GM19372 (cell line): ENCODE measurements at regions not wholly inside any gene's neighbourhood (a gene's known extent, or its start where the extent isn't known, plus 50 kb on each side); places are given as distances from the start of the nearest gene placed in this dataset.

Source experiments
- ATAC-seq: cut with Tn5 transposase; IDR thresholded peaks from one replicate; pipeline ENCODE4 v1.9.1; 2021; ENCODE audit warnings: mild to moderate bottlenecking, low read depth, moderate library complexity; ENCODE audit not compliant: unreplicated experiment

DNA sequence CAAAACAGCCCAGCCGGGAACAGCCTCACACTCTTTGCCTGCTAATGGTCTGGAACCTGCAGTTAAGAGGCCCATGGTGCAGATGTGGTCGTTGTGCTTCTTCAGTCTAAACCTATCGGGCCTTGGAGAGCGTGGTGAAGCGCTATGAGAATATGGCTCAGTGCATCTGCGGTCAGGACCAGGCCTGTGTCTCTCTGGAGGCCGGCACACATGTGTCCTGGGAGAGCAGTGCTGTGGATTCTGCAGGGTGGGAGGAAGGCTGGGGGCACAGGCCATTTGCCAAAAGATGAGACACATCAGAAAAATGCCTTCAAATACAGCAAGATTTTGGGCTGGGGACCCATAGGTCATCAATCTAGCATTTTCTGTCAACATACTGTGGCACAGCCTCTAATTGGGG is 231.5 kb upstream of the GLI3 start:
- ATAC-seq, result no peak

DNA sequence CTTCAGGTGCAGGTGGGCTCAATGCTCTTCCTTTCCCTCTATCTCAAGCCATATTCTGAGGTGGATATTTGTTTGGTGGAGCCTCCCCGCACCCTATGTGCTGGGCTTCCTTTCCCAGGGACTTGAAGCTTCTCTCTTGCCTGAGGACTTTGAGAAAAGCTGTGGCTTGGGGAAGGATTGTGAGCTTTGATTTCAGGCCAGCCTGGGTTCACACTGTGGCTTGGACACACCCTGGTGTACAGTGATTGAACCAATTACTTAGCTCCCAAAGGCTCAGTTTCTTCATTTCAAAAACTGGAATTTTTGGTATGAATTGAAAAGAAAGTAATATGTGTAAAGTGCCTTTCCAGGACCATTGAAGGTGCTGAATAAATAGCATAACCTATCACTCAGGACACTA is 224.5 kb upstream of the GLI3 start:
- ATAC-seq, result no peak

DNA sequence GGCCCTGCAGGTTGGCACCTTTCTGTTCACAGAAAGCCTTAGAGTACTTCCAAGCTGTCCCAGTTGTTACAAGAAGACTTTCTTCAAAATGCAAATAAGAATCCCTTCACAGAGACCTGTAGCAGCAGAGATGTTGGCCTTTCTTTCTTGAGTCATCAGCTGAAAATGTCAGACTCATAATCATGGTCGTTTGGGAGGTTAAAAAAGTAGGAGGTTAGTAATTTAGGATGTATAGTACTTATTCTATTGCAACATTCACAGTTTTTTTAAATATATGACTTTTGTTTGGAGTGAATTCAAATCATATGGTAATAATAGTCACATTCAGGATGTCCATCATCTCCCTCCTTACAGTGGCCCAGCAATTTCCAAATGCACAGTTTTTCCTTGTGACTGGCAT is 223.9 kb upstream of the GLI3 start:
- ATAC-seq, result no peak

DNA sequence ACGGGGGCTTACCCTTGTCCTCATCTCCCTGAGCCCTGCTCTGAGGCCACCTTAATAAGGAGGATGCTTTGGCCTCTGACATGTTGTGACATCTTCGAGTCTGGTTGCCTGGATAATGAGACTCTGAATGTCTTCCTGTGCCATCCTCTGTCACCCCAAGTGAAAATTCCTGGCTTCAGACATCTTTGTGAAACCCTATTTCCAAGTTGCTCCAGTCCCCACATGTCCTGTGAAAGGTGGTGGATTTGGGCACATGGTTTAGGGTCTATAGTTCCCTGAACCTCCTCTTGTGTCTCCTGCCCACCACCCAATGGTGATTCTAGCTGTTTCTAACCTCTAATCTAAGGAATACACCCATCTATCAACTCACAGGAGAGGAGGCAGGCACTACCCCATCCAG is 223.1 kb upstream of the GLI3 start:
- ATAC-seq, result no peak

DNA sequence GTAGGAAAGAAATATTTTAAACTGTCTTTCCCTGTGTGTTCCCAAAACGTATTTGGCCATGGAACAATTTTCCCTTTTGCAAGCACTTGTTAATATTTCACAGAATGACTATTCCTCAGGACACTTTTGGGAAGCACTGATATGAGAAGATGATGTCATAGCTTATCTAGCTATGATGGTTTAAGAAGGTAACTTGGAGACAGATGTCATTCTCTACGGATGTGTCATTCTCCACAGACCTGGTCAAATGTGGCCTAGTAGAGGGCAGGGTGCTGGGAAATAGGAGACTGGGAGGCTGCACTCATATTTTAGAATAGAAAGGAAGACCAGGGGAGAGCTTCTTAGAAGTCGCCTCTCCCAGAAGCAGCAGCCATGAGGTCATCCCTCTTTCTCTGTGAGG is 220.7 kb upstream of the GLI3 start:
- ATAC-seq, result no peak

DNA sequence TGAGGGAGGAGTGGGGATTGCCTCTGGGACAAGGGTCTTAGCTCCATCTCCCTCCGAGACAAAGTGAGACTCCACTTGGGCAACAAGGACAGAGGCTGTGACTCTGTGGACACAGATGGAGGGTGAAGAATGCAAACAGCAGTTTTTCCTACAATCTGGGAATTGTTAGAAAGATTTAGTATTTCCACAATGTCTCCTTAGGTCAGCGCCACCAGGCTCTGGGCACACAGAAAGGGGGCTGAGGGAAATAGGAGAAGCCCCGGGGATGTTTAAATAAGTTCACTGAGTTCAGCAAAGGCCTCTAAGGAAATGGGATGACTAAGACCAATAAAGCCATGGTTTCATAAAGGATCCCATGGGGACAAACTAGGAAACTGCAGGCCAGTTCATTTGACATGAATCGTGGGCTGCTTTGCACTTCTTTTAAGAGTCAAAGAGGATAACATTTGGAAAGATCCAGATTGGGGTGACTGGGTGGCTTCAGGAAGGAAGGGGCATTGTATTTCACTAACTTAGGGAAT is 219.8 kb upstream of the GLI3 start:
- ATAC-seq, result no peak

DNA sequence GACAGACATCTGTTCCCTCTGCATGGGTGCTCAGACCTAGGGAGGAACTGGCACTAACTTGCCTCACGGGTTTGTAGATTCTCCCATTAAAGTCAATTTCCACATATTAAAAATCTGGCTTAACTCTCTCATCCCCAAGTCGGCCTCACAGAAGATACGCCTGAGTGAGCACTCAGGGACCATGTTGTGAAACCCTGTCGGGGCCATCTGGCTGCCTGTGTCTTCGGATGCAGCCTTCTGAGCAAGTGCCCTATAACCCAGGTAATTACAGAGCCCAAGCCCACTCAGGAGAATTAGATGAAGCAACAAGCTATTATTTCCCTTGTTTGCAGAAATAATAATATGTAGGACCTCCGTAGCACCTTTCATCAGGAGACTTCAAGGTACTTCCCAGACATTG is 219.3 kb upstream of the GLI3 start:
- ATAC-seq, result no peak

DNA sequence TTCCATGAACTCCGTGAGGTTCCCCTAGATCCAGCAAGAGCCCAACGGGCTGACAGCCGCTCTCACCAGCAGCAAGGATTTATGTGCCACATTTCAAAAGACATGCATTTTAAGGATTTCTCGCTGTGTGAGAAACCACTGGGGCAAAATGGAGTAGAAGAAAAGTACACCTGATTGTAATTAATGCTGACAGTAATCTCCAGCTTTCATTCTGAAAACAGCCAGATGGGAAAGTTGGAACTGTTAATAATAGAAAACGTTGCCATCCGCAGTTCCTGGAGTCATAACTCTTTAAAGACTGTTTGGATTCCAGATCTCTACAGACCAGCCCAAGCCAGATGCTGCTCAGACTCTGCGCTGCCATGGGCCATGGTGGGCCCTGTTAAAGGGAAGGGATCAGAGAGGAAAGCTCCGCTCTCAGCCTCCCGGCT is 216.9 kb upstream of the GLI3 start:
- no peak for ATAC-seq

DNA sequence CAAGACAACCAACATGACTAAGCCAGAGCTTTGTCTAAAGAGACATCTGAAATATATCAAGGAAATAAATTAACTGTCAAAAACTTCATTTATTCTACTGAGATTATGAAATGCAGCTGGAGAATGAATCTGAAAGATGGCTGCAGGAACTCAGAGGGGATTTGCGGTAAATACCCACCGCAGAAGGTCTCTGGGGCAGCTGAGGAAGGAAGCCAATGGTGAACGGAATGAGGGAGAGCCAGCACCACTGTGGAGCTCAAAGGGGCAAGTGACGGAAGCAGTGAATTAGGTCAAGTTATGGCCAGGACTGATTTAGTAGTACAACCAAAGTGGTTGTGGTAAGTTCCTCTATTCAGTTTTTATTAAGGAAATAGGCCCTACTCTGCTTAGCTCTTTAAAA is 215.3 kb upstream of the GLI3 start:
- ATAC-seq, result no peak

DNA sequence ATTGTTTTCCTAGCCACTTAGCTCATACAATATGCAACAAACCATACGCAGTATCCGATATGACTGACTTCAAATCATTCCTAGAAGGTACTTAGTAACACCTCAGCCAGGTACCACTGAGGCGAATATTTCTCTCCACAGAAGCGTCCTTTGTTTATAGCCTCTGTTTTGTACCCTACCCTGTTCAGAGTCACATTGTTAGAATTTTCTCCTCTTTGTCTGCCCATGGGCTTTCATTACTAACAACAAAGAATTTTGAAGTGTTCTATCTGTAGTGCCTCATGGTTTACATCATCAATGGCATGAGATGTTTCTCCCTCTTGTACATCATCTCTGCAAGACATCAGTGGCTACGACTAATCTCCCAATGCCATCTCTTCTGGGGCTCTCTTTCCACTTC is 212.4 kb upstream of the GLI3 start:
- no peak for ATAC-seq

DNA sequence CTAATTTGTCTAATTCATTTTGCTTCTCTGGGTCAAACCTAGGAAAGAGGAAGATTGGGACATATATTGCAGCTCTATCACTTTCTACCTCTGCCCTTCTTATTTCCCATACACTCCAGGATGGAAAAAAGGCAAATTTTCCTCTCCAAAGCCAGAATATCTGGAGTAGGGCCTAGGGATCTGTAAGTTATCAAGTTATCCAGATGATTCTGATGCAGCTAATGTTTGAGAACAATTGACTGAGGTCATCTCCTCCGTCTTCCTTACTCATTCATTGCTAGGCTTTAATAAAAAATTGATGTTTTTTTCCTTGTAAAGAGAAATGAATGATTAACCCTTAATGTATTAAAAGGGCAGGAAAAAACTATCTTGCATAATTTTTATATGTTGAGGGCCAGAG is 211.9 kb upstream of the GLI3 start:
- no peak for ATAC-seq

DNA sequence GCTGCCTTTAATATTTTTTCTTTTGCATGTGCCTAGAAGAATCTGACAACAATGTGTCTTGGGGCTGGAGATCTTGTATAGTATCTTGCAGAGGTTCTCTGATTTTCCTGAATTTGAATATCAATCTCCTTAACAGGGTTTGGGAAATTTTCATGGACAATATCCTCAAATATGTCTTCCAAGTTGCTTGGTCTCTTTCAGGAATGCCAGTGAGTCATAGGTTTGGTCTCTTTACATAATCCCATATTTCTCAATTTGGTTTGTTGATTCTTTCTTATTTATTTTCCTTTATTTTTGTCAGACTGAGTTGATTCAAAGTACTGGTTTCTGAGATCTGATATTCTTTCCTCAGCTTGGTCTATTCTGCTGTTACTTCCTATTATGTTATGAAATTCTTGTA is 208.7 kb upstream of the GLI3 start:
- no peak for ATAC-seq

DNA sequence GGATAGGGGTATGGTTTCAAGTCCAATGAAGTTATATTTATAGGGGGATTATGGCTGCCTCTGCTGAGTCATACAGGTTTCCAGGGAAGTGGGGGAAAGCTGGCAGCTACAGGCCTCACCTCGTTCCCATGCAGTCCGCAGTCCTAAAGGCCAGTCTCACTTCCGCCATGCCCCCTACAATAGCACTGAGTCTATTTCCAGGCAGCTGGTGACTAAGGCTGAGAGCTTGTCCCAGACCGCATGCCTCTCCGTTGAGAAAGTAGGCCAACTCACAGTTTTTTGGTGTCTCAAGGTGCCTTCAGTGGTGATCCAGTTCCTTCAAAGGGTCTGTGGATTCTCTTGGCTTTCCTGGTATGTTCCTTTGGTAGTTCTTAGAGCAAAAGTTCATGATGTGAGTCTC is 203.9 kb upstream of the GLI3 start:
- no peak for ATAC-seq

DNA sequence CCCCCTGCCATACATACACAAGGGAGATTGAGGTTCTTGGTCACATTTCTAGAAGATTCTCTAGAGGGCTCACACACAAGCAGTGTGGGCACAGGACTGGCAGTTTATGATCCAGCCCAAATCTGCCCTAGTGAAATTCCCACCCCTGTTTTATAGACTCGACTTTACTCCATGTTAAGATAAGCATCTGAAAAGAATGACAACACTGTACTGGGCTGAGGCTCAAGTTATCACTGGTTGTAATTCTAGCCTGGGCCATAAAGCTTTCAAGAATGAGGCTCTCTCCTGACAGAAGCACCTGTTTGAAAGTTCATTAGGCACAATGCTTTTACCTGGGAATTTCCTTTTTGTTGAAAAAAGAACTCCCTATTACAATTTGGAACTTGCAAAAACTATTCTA is 195.6 kb upstream of the GLI3 start:
- no peak for ATAC-seq

DNA sequence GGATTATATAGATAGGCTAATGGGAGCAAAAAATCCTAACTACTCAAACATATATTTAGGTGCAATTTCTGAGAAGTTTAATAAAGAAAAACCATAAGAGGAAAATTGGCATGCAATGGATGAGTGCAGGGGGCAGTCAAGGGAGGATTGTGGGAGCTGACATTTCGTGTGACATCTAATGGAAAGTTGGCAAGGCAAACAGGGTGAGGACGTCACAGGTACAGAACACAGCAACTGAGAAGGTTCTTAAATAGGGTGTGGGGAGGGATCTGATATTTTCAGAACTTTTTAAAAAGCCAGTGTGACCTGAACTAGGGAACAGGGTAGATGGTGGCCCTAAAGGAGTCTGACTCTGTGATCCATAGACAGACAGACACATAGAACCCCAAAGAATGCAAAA is 194.9 kb upstream of the GLI3 start:
- no peak for ATAC-seq

DNA sequence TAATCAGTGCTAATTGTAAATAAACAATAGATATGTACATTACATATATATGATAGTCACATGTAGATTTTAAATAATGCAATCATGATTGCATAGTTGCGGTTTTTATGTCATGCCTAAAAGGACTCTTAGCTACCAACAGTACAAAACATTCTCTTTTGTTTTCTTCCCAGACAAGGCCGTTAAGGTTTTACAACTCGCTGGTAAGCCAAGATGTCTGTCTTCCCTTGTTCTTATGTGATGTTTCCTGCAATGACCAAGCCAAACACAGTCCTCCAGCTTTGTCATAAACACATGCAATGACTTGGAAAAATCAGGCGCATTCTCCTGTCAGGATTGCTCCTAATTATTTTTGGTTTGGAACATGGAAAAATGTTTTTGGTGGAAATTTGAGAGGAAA is 192.3 kb upstream of the GLI3 start:
- ATAC-seq, result no peak

DNA sequence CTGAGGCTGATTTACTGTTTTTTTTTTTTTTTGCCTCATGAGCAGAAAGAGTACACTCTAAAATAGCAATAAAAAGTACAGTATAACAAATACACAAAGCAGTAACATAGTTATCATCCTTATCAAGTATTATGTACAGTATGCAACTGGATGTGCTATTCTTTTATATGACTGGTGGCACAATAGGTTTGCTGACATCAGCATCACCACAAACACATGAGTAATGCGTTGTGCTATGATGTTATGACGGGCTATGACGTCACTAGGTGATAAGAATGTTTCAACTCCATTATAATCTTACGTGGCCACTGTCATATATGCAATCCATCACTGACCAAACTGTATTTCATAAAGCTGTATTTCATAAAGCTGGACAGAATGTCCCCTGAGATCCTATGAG is 189.2 kb upstream of the GLI3 start:
- no peak for ATAC-seq

DNA sequence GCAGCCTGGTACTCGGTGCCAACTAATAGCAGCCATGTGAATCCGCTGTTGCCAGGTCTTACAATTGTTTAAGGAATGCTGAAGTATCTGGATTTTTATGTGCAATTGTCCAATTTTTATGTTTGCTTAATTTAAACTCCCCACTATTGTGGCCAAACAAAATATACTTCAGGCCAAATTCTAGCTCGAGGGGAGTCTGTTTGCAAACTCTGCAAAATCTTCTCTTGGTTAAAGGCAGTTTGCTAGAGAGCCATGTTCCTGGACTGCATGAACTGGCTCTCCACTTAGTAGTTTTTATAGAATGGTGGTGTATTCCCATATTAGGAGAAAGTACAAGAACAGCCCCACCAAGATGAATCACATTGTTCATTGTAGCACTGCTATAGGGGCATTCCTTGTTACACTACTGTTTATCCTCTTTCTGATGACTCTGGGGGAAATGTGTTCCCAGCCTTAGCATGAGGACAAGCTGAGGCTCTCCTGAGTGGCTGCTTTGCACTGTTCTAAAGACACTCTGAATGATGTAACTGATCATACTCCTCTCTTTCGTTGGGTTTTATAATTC is 178.0 kb upstream of the GLI3 start:
- ATAC-seq, result no peak

DNA sequence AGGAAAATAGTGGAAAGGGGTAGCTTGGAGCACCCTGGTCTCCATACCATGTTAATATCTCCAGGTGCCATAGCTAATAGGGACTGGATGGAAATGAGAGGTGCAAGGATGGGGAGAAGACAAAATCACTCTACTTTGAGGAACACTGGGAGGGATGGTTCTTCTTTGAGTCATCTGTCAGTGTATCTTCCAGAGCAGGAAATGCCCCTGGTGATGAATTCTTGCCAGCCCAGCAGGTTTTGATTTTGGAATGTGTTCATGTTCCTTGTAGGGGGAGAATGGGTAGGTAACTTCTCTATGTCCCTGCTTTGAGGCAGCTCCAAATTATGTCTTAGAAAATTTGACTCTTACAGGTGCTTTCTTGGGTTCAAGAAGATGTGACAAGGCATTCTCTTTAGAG is 177.0 kb upstream of the GLI3 start:
- ATAC-seq, result no peak

DNA sequence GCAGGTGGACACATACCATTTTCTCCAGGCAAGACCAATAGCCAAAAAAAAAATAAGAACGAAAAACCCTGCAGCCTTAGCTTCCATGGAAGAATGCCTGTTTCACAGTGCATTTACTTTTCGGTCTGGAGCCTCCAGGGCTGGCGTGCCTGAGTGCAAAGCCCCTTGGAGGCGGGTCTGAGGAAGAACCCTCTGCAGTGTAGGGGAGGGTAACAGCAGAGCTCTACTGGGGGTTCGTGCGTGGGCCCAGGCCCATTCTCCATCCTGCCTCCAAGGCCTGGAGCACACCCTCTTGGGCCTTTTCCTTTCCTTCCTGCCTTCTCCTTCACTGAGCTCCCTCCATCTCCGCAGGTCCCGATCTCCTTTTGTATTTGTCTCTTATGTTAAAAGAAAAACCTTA is 172.3 kb upstream of the GLI3 start:
- ATAC-seq, result no peak

DNA sequence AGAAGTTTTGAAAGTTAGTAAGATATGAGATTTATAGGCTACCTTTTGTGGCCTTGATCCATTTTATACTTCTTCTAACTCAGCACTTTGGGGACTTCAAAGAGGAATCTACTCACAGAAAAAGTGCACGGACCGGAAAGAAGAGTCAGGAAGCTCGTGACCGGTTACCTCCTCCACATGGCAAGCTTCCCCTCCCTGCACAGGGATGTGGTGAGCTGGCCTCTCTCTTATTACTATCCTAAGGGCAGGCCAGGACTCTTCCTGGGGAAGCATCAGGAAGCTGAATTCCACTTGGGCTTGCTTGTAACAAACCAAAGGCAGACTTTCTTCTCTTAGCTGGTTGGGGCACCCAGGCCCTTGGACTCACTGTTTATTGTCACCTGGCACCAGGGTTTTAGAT is 170.8 kb upstream of the GLI3 start:
- ATAC-seq, result no peak

DNA sequence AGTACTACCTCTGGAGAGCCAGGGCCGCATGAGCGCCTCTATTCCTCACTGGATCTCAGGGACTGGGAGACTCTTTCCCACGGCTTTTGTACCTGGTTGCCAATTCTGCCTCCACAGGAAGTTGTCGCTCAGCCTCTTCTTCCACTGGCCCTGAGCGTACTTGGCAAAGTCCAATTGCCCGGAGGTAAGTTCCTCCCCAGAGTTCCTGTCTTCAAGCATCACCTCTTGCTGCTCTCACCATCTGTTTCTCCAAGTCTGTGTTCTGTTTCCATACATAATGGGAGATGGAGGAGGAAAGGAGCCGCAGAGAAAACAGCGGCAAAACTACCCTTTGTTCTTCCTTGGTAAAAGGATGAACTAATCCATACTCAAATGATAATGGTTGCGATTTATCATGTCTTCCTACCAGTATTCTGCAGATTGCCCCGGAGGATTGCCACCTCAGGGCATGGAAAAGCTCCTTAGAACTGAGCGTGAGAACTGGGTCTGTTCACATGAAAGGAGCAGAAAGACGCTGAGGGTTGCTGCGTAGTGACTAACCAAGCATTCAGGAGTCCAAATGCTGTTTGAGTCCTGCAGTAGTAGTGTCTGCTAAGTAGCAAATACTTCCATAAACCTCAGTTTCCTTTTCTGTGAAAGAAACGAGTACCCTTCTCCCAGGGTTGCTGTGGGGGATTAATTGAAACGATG is 170.2 kb upstream of the GLI3 start:
- no peak for ATAC-seq

DNA sequence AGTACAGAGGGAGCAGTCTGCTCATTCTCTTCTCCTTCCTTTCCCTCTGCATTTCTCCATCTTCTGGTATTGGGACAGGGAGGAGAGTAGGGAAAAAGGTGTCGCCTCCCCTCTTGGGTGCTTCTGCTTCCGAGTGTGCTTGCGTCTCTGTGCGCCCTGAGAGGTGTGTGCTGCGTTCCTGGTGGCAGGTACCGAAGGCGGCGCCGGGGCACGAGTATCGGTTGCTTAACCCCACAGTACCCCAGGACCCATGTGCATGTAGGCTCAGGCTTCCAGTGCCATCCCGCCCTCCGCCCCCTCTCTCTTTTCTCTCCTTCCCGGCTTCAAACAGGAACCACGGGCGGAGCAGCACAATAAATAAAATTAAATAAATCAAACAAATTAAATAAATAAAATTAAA is 169.3 kb upstream of the GLI3 start:
- no peak for ATAC-seq
